SK-N-SH (cell line): ENCODE measurements at regions not wholly inside any gene's neighbourhood (a gene's known extent, or its start where the extent isn't known, plus 50 kb on each side); places are given as distances from the start of the nearest gene placed in this dataset.

Experiments used
- CTCF ChIA-PET: fragments of 300-600, 350-600 bp; formaldehyde crosslinking; extraction: SDS; loops from one replicate; lab custom pipeline; 2021; lab: Yijun Ruan, JAX
- POLR2A ChIA-PET: fragments of 350-600 bp; sonication (Branson Sonifier 250); formaldehyde crosslinking; extraction: SDS; loops from one replicate; lab custom pipeline; 2020; ENCODE audit warnings: antibody characterized with exemption, inconsistent platforms; lab: Yijun Ruan, JAX
- DNase-seq: peaks from one replicate; pipeline ENCODE4 v3.0.0; 2012
- H2AFZ ChIP-seq: fragments of 200-600 bp; sonication (generic); 2 replicates; pipeline ENCODE4 v1.8.1; 2016; ENCODE audit warnings: antibody characterized with exemption, mild to moderate bottlenecking, low read depth
- H3F3A ChIP-seq: fragments of 200-600 bp; sonication (generic); replicated peaks from 2 replicates; pipeline ENCODE3; 2016; ENCODE audit warnings: antibody characterized with exemption, mild to moderate bottlenecking; ENCODE audit not compliant: insufficient read depth
- H3K27ac ChIP-seq, 2 experiments: fragments of 200-500 bp in 1 of 2; fragments of 200-600 bp in 1 of 2; sonication (Bioruptor generic) in 1 of 2; sonication (generic), shearing (Covaris generic) in 1 of 2; 2 replicates each; pipeline versions ENCODE4 v1.5.1 to v1.6.1; 2014 to 2016; ENCODE audit warnings: low read depth in 2 of 2, inconsistent platforms in 1 of 2, low read length in 1 of 2, mild to moderate bottlenecking in 1 of 2, mixed read lengths in 1 of 2
- H3K27me3 ChIP-seq: fragments of 200-600 bp; sonication (generic), shearing (Covaris generic); 2 replicates; pipeline ENCODE4 v1.6.1; 2016; ENCODE audit warnings: mixed run types; ENCODE audit not compliant: insufficient read depth
- H3K36me3 ChIP-seq, 2 experiments: fragments of 200-500 bp in 1 of 2; fragments of 200-600 bp in 1 of 2; sonication (Bioruptor generic) in 1 of 2; sonication (generic) in 1 of 2; replicated peaks in 1 of 2; 2 replicates each; pipeline versions ENCODE3 to v1.5.1; 2014 to 2016; ENCODE audit warnings: low read length in 1 of 2, mild to moderate bottlenecking in 1 of 2; ENCODE audit not compliant: insufficient read depth in 2 of 2, control insufficient read depth in 1 of 2
- H3K4me1 ChIP-seq, 2 experiments: fragments of 200-500 bp in 1 of 2; fragments of 200-600 bp in 1 of 2; sonication (Bioruptor generic) in 1 of 2; sonication (generic), shearing (Covaris generic) in 1 of 2; 2 replicates each; pipeline versions ENCODE4 v1.5.1 to v1.6.1; 2014 to 2016; ENCODE audit warnings: low read depth in 1 of 2, low read length in 1 of 2, mixed run types in 1 of 2; ENCODE audit not compliant: insufficient read depth in 2 of 2, control insufficient read depth in 1 of 2
- H3K4me2 ChIP-seq: fragments of 200-600 bp; sonication (generic), shearing (Covaris generic); 2 replicates; pipeline ENCODE4 v1.6.1; 2017; ENCODE audit warnings: mixed run types
- H3K4me3 ChIP-seq, 2 experiments: fragments of 200-500 bp in 1 of 2; fragments of 200-600 bp in 1 of 2; sonication (Bioruptor generic) in 1 of 2; sonication (generic), shearing (Covaris generic) in 1 of 2; 2 replicates each; pipeline versions ENCODE4 v1.5.1 to v1.8.1; 2014 to 2016; ENCODE audit warnings: low read depth in 2 of 2, inconsistent platforms in 1 of 2, low read length in 1 of 2, mild to moderate bottlenecking in 1 of 2, mixed read lengths in 1 of 2, moderate library complexity in 1 of 2
- H3K79me2 ChIP-seq: fragments of 200-600 bp; sonication (generic); 2 replicates; pipeline ENCODE4 v1.8.1; 2017; ENCODE audit warnings: mild to moderate bottlenecking; ENCODE audit not compliant: insufficient read depth
- H3K9ac ChIP-seq: fragments of 200-600 bp; sonication (generic); 2 replicates; pipeline ENCODE4 v1.6.1; 2017; ENCODE audit warnings: mixed run types
- H3K9me2 ChIP-seq: fragments of 200-600 bp; sonication (generic); 2 replicates; pipeline ENCODE4 v1.6.1; 2017; ENCODE audit warnings: mixed run types
- H3K9me3 ChIP-seq: fragments of 200-600 bp; sonication (generic); 2 replicates; pipeline ENCODE4 v1.6.1; 2017; ENCODE audit warnings: mixed run types, mild to moderate bottlenecking, moderate library complexity
- H4K20me1 ChIP-seq: fragments of 200-600 bp; sonication (generic); 2 replicates; pipeline ENCODE4 v1.6.1; 2017; ENCODE audit warnings: mild to moderate bottlenecking, mixed run types; ENCODE audit not compliant: insufficient read depth
- CHD2 ChIP-seq: fragments of 150-350 bp; IDR thresholded peaks from 2 replicates; pipeline ENCODE4 v1.6.1; 2018; ENCODE audit warnings: low read length; ENCODE audit not compliant: partially characterized antibody
- CTCF ChIP-seq: fragments of 200-600 bp; sonication (generic); IDR thresholded peaks from 2 replicates; pipeline ENCODE4 v1.6.1; 2017; ENCODE audit warnings: antibody characterized with exemption, mild to moderate bottlenecking, moderate library complexity
- FOSL2 ChIP-seq: IDR thresholded peaks from 2 replicates; pipeline ENCODE4 v1.4.0; 2012; ENCODE audit warnings: low read depth, mild to moderate bottlenecking, moderate library complexity, borderline replicate concordance
- FOXM1 ChIP-seq: IDR thresholded peaks from 2 replicates; pipeline ENCODE4 v1.4.0; 2012; ENCODE audit warnings: low read depth, mild to moderate bottlenecking
- JUND ChIP-seq: IDR thresholded peaks from 2 replicates; pipeline ENCODE4 v1.4.0; 2012
- MEF2A ChIP-seq: IDR thresholded peaks from 2 replicates; pipeline ENCODE4 v1.4.0; 2012; ENCODE audit warnings: low read depth, borderline replicate concordance
- RAD21 ChIP-seq: IDR thresholded peaks from 2 replicates; pipeline ENCODE4 v1.6.1; 2012; ENCODE audit warnings: mild to moderate bottlenecking, low read length
- REST ChIP-seq: IDR thresholded peaks from 2 replicates; pipeline ENCODE4 v1.6.1; 2012; ENCODE audit warnings: mild to moderate bottlenecking, low read depth, low read length, moderate library complexity
- RXRA ChIP-seq: IDR thresholded peaks from 2 replicates; pipeline ENCODE4 v1.4.0; 2012; ENCODE audit warnings: low read depth, mild to moderate bottlenecking, borderline replicate concordance
- TCF12 ChIP-seq: IDR thresholded peaks from 2 replicates; pipeline ENCODE4 v1.4.0; 2012
- YY1 ChIP-seq: IDR thresholded peaks from 2 replicates; pipeline ENCODE4 v1.4.0; 2012; ENCODE audit warnings: low read depth, mild to moderate bottlenecking
- ZBTB33 ChIP-seq: IDR thresholded peaks from 2 replicates; pipeline ENCODE4 v1.4.0; 2012; ENCODE audit warnings: low read depth, borderline replicate concordance
- WGBS: methylation state at CpG from one replicate; pipeline ENCODE4 v1.1.6; 2017; ENCODE audit warnings: low lambda C conversion rate; 5-methylcytosine and 5-hydroxymethylcytosine counted together

- Histone ChIP-seq H3K79me2 (no peaks in the 10 kb centered on the region), H3K27me3 (no peaks in the 10 kb centered on the region), H3K9me2 (no peaks in the 10 kb centered on the region), H3K9ac (no peak overlapping the region), H3K9me3 (no peaks in the 10 kb centered on the region; the same call in 1 of the 2 replicates), H4K20me1 (no peaks in the 10 kb centered on the region), H3K27ac (no peak overlapping the region), H3K4me1 (no peaks in the 10 kb centered on the region), H3K4me3 (no peak overlapping the region), H3F3A (no peaks in the 10 kb centered on the region), H3K4me2 (no peak overlapping the region), H3K36me3 (no peaks in the 10 kb centered on the region), H2AFZ (no peak overlapping the region)
- WGBS: 42% methylated on average over 6 of the region's 7 CpGs
- ChIA-PET CTCF (no interaction called here), POLR2A (no interaction called here)
- DNase-seq: no peak
- TF ChIP-seq ZBTB33 (no peak), MEF2A (no peak), RAD21 (no peak), CTCF (no peak), TCF12 (no peak), FOSL2 (no peak), CHD2 (no peak), RXRA (no peak), YY1 (no peak), JUND (no peak), FOXM1 (no peak)
Observed at GRCh38 chr13:47564041-47564440, 437.0 kb downstream of the SUCLA2 start.

GRCh38 chr13:47556703-47557102 lies 444.4 kb downstream of the SUCLA2 start:
- Histone ChIP-seq H4K20me1 (no peaks in the 10 kb centered on the region), H3K9ac (no peak overlapping the region), H3K4me2 (no peak overlapping the region), H3K79me2 (no peaks in the 10 kb centered on the region), H3K27me3 (no peaks in the 10 kb centered on the region), H3F3A (no peaks in the 10 kb centered on the region), H3K9me2 (no peaks in the 10 kb centered on the region), H3K36me3 (no peaks in the 10 kb centered on the region), H3K27ac (no peak overlapping the region), H3K9me3 (no peaks in the 10 kb centered on the region)
- CTCF ChIA-PET: no interaction called here
- POLR2A ChIA-PET: no interaction called here
- DNase-seq: no peak
- no peak for TF ChIP-seq FOSL2
- peak; percentile 79 for TF ChIP-seq REST
- TF ChIP-seq, all 33 proteins: peak for 1
- WGBS: 67% methylated on average over 1 of the region's 3 CpGs
- Histone ChIP-seq H3K4me3 (no peak overlapping the region), H3K4me1 (no peaks in the 10 kb centered on the region), H2AFZ (no peak overlapping the region)
